HepG2 (cell line): ENCODE measurements at regions not wholly inside any gene's neighbourhood (a gene's known extent, or its start where the extent isn't known, plus 50 kb on each side); places are given as distances from the start of the nearest gene placed in this dataset.

ENCODE experiments used
- ATAC-seq: fragments of 200-7000 bp; cut with Tn5 transposase; 3 replicates; pipeline ENCODE4 v1.9.1; 2020; ENCODE audit warnings: mild to moderate bottlenecking, moderate library complexity
- BruUV-seq: library from RNA; stranded (reverse); fragments of 400-500 nt; replicated peaks from 2 replicates; lab custom pipeline; 2021; lab: Mats Ljungman, UMichigan
- CTCF ChIA-PET: fragments of 300-600 bp; formaldehyde crosslinking; extraction: SDS; loops from one replicate; lab custom pipeline; 2021; ENCODE audit warnings: low total read pairs, inconsistent platforms, low intra/inter-chr PET ratio; lab: Yijun Ruan, JAX
- POLR2A ChIA-PET: fragments of 350-600 bp; sonication (Branson Sonifier 250); formaldehyde crosslinking; loops from one replicate; lab custom pipeline; 2020; ENCODE audit warnings: antibody characterized with exemption, inconsistent platforms; lab: Yijun Ruan, JAX
- DNase-seq: peaks from one replicate; pipeline ENCODE4 v3.0.0-alpha.2; 2015; ENCODE audit warnings: low spot score
- FAIRE-seq: peaks from 3 replicates; lab custom pipeline; 2011; peaks lifted over from hg19 to GRCh38; lab: Jason Lieb, UNC
- H2AFZ ChIP-seq: one replicate; pipeline ENCODE4 v1.6.1; 2011; ENCODE audit warnings: low read length, inconsistent platforms
- H3K27ac ChIP-seq: fragments of 300-600 bp; 3 replicates; pipeline ENCODE4 v1.8.0; 2011; ENCODE audit warnings: mixed run types, mild to moderate bottlenecking, mixed read lengths, low read length, inconsistent platforms; ENCODE audit not compliant: insufficient read depth; ENCODE audit errors: extremely low read length
- H3K27me3 ChIP-seq, 2 experiments: fragments of 200-600 bp in 1 of 2; 2 replicates in 1 of 2; 3 replicates in 1 of 2; pipeline versions ENCODE4 v1.6.0 to v1.8.0; 2011; ENCODE audit warnings: low read length in 2 of 2, mild to moderate bottlenecking in 2 of 2, moderate library complexity in 2 of 2, inconsistent platforms in 1 of 2; ENCODE audit not compliant: insufficient read depth in 2 of 2, control insufficient read depth in 1 of 2
- H3K36me3 ChIP-seq, 2 experiments: fragments of 200-600 bp in 1 of 2; replicated peaks in 1 of 2; 2 replicates in 1 of 2; 3 replicates in 1 of 2; pipeline versions ENCODE4 v1.5.1 to v1.8.0; 2011; ENCODE audit warnings: low read length in 2 of 2, inconsistent platforms in 1 of 2; ENCODE audit not compliant: insufficient read depth in 2 of 2, control insufficient read depth in 1 of 2
- H3K4me1 ChIP-seq: 2 replicates; pipeline ENCODE4 v1.5.1; 2012; ENCODE audit warnings: low read length, inconsistent platforms; ENCODE audit not compliant: insufficient read depth
- H3K4me2 ChIP-seq: 2 replicates; pipeline ENCODE4 v1.6.0; 2011; ENCODE audit warnings: low read depth, low read length, inconsistent platforms
- H3K4me3 ChIP-seq, 3 experiments: fragments of 200-600 bp in 1 of 3; sonication (generic), shearing (Covaris generic) in 1 of 3; replicated peaks in 1 of 3; 2 replicates each; pipeline ENCODE4 v1.5.1; 2011 to 2016; ENCODE audit warnings: low read length in 3 of 3, inconsistent platforms in 2 of 3, low read depth in 2 of 3, mild to moderate bottlenecking in 2 of 3, control low read depth in 1 of 3, mixed read lengths in 1 of 3; ENCODE audit not compliant: insufficient read depth in 1 of 3
- H3K79me2 ChIP-seq: one replicate; pipeline ENCODE4 v1.6.1; 2011; ENCODE audit warnings: low read length, inconsistent platforms; ENCODE audit not compliant: insufficient read depth
- H3K9ac ChIP-seq: 2 replicates; pipeline ENCODE4 v1.6.0; 2011; ENCODE audit warnings: mild to moderate bottlenecking, low read depth, low read length, inconsistent platforms; ENCODE audit not compliant: insufficient read depth
- H3K9me3 ChIP-seq: 2 replicates; pipeline ENCODE4 v1.5.1; 2012; ENCODE audit warnings: mild to moderate bottlenecking, low read length
- H4K20me1 ChIP-seq: 2 replicates; pipeline ENCODE4 v1.6.0; 2011; ENCODE audit warnings: inconsistent platforms, mild to moderate bottlenecking, low read length, moderate library complexity; ENCODE audit not compliant: insufficient read depth
- ZHX2 ChIP-seq, 2 experiments: sonication (generic) in 1 of 2; formaldehyde crosslinking in 1 of 2; IDR thresholded peaks; 2 replicates each; pipeline versions ENCODE4 v1.6.1 to v1.9.0; 2014 to 2022; ENCODE audit warnings: antibody characterized with exemption in 1 of 2, borderline replicate concordance in 1 of 2, inconsistent platforms in 1 of 2, low read depth in 1 of 2, missing genetic modification reagents in 1 of 2
- WGBS: methylation state at CpG from one replicate; pipeline ENCODE4 v1.1.6; 2017; ENCODE audit warnings: low lambda C conversion rate; 5-methylcytosine and 5-hydroxymethylcytosine counted together
- in situ Hi-C: cut with HindIII; loops from 2 replicates; pipeline ENCODE4 v1.10.0; 2017; ENCODE audit warnings: low pct_unique_long_range_greater_than_20kb; ENCODE audit not compliant: extremely low pct_ligation_motif_present
- intact Hi-C: fragments of 100-400 bp; cut with micrococcal nuclease; formaldehyde crosslinking; loops from one replicate; pipeline ENCODE4 v1.10.0; 2022; ENCODE audit not compliant: unreplicated experiment

- Histone ChIP-seq H3K27me3 (peaks cover 29 to 81% of the 10 kb centered on the region in 2 experiments), H3K4me1 (peaks cover 14% of the 10 kb centered on the region), H2AFZ (no peak overlapping the region), H3K79me2 (no peaks in the 10 kb centered on the region), H4K20me1 (no peaks in the 10 kb centered on the region), H3K36me3 (no peaks in the 10 kb centered on the region), H3K4me2 (no peak overlapping the region), H3K9me3 (no peaks in the 10 kb centered on the region), H3K4me3 (no peak overlapping the region), H3K27ac (no peak overlapping the region), H3K9ac (no peak overlapping the region)
- 54% methylated on average over 15 of the region's 15 CpGs for WGBS
- BruUV-seq = no TSS peak
- ChIA-PET CTCF (no interaction called here), POLR2A (no interaction called here)
- in situ Hi-C loops = no loop called here
- DNase-seq = no peak
- TF ChIP-seq ZHX2 (IDR thresholded peaks at IDR 0.05; ENCODE audit: low read depth) = no peak
- no peak for TF ChIP-seq ZHX2 (CRISPR knock-in tag; IDR thresholded peaks at IDR 0.05; ENCODE audit: borderline replicate concordance)
- FAIRE-seq = no peak
- ATAC-seq = no peak
- intact Hi-C loops = no loop called here
Measured at GRCh38 chr2:240367721-240368120, 67.7 kb upstream of the GPC1 start.
